GM19025 (cell line): ENCODE measurements at regions not wholly inside any gene's neighbourhood (a gene's known extent, or its start where the extent isn't known, plus 50 kb on each side); places are given as distances from the start of the nearest gene placed in this dataset.

Experiments
- ATAC-seq: cut with Tn5 transposase; IDR thresholded peaks from one replicate; pipeline ENCODE4 v1.9.1; 2021; ENCODE audit warnings: mild to moderate bottlenecking, low read depth, moderate library complexity; ENCODE audit not compliant: unreplicated experiment

DNA sequence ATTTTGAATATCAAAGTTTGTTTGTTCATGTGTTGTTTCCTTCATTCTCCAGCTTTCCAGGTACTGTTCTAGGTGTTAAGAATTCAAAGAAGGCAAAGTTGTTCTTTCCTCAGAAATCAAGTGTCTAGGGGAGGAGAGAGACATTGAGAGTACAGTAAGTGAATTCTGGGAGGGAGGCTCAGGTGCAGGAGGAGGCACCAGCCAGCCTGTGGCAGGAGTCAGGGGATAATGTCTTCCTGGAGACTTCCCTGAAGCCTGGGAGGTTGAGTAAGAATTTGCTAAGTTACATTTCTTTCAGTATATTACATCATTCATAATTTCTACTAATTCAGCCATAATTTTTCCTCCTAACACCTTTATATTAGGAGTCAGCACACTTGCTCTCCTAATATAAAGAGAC is 462.1 kb downstream of the TDRD15 start:
- no peak for ATAC-seq

GRCh38 chr2:21590026-21590690 is 466.4 kb downstream of the TDRD15 start:
- no peak for ATAC-seq

DNA sequence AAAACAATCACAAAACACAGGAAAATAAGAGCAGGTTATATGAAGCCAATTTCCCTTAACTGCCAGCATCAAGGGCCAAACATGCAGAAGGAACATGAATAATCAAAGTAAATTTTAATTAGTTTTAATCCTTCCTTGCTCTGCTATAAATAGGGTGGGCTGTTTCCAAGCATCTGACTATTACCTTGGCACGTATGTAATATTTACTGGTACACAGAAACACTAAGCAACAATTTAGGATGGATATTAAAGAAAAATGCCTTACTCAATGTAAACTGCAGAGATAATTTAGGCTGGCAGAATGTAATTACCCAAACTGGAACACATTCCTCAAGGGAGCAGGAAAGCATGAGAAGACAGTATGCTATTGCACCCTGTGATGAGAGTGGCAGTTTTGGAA is 468.2 kb downstream of the TDRD15 start:
- ATAC-seq = no peak

- ATAC-seq = no peak
These were observed 475.6 kb downstream of the TDRD15 start for GRCh38 chr2:21599417-21599816.

DNA sequence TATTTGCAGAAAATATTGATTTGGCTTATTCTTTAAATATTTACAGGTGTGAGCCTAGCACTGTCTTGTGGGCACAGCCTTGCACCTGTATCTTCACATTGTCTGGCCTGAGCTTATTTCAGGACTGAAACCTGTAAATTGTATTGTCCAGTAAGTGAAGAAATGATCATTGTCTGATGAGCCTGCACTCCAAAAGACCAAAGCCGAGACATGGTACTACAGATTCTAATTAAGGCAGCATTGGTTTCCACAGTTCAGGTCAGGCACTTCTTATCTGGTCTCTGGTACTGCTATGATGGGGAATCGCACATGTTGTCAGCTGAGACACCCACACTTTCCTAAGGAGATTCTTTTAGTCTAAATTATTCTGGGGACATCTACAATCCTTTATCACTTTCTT is 479.0 kb downstream of the TDRD15 start:
- no peak for ATAC-seq

DNA sequence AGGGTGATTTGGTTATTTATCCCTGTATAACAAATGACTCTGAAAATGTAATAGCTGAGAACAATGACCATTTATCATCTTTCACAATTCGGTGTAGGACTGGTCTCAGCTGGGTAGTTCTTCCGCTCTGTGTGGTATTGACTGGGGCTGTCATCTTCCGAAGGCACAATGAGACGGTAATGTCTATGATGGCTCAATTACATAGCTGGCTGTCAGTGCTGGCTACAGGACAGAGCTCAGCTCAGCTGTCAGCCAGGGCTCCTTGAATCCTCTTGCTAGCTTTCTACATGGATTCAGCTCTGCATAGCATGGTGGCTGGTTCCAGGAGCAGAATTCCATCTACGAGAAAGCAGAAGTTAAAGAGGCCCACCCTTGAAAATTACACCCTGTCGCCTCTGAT is 483.8 kb downstream of the TDRD15 start:
- no peak for ATAC-seq

- ATAC-seq = no peak
These were observed 486.5 kb downstream of the TDRD15 start for GRCh38 chr2:21610304-21610703.

DNA sequence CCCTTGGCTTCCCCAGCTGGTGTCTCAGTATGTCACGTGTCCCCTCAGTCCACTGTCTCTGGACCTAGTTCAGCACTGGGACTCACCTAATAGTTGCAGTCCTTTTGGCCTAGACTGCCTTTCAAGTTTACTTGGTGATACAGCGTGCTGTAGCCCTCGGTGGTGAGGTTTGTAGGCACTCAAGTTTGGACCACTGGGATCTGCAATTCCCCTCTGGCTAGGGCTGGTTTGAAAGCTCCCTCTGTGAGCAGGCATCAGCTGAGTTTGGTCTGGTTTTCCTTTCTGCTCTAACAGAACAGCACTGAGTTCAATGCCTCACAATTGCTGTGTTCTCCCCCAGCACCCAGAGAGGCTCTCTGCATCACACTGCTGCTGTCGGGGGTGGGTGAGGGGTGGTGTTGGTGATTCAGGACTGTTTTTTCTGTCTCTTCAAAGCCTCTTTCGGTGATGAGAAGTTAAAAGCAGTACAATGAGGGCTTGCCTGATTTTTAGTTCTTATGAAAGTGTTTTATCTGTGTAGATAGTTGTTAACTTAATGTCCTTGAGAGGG is 494.2 kb downstream of the TDRD15 start:
- ATAC-seq = no peak

DNA sequence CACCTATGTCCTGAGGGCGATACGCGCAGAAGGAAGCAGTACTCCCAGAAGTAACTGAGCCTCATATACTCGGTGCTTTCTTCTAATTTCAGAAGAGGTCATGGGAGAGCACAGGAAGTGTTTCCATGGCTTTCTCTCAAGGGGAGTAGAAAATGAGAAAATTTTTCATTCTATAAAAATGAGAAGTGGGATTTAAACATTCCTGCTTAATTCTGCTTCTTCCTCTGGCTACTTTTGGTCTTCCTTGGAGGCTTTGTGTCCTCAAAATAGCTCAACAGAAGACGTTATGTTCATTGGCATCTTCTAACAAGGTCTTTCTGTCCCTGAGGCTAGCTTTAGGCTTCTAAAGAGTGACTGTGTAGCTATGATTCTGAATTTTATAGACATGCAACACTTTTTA is 497.0 kb downstream of the TDRD15 start:
- no peak for ATAC-seq

- ATAC-seq = no peak
These were observed 504.2 kb downstream of the TDRD15 start for GRCh38 chr2:21627938-21628337.

DNA sequence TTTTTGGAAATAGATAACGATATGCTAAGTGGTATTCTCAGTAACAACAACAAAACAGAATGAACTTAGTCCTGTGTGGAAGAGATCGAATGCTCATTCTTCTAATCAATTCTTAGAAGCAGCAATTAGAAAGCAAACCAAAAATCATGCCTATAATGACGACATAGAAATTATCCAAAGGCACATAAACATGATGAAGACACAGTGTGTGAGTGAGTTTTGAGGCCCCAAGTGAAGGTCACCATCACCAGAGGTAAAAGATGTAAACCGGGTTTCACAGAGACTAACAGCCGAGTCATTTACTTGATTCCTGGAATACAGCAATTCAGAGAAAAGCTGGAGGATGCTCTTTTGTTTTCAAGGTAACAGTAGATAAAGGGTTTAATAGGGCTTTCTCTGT is 509.2 kb downstream of the TDRD15 start:
- no peak for ATAC-seq

DNA sequence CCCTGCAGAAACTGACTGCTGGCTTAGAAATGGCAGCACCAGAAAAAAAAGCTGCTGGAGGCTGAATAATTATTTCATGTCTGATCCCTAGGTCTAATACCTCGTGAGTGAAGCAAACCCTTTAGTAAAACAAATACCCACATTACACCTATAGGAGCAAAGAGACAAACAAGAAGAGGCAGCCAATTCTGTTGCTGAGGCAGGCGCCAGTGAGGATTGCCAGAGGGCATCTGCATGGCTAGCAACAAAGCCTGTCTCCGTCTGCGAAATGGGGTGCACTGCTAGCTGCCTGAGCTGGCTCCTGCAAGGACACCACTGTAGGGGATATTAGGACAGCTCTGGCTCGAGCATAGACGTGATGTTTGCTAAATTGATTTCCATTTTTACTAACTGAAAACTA is 509.7 kb downstream of the TDRD15 start:
- ATAC-seq = no peak

DNA sequence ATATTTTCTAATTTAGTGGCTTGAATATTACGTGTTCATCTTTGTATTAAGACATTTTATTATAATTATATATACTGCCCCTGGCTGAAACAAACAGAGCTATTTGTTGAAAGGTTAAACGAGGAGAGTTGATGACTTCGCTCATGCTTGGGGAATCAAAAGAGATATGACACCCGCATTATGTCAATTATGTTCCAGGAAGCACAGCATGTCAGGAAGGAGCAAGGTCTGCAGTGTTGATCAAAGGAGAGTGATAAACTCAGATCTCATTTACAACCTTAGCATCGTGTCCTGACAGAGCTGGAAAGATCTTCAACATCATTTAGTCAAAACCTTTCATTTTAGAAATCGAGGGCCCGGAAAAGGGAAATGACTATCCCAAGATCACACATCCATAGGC is 510.1 kb downstream of the TDRD15 start:
- no peak for ATAC-seq

DNA sequence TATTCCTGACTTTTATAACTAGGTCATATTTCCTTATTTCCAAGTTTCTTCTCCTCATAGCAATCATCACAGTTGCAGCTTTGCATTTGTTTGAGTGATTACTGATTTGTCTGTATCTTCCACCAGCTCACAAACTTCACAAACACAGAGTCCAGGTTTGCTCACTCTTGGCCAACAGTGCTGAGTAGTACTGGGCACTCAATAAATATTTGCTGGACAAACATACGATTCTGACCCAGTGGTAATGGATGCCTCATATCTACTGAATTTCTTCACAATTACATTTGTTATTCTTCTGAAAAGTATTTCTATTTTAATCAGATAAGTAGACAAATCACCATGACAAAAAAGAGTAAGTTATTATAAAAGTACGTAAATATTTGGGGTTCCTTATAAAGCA is 516.3 kb downstream of the TDRD15 start:
- no peak for ATAC-seq

- ATAC-seq = no peak
These were observed 518.9 kb downstream of the TDRD15 start for GRCh38 chr2:21642647-21643046.

DNA sequence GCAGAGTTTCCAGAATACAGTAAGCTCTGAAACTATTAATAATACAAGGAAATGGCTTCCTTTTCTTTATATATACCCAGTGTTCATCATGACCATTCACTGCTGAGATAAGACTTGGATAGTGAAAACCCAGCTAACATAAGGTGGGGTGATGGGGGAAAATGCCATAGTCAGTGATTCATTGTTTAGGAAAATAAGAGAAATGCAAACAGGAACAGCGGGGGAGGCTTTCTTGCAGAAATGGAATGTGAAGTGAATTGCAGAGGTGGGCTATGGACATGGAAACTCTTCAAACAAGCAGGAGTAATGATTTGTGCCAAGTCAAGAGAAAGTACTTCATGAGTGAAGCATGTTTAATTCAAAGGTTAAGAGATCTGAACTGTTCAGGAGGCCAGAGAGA is 519.4 kb downstream of the TDRD15 start:
- no peak for ATAC-seq

DNA sequence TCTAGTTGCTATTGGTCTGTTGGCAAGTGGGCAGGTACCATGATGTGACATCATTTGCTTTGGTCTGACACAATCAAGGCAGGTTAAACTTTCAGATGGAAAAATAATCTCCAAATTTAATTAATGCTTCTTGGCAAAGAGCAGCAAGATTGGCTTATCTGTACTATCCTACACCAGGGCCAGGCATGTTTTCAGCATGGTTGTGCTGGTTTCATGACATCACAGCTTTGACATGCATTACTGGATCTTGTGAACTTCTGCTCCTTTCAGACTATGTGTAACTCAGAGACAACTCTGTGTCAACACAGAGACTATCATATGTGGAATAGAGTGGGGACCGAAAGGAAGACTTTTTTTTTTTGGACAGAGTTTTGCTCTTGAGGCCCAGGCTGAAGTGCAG is 520.5 kb downstream of the TDRD15 start:
- no peak for ATAC-seq

DNA sequence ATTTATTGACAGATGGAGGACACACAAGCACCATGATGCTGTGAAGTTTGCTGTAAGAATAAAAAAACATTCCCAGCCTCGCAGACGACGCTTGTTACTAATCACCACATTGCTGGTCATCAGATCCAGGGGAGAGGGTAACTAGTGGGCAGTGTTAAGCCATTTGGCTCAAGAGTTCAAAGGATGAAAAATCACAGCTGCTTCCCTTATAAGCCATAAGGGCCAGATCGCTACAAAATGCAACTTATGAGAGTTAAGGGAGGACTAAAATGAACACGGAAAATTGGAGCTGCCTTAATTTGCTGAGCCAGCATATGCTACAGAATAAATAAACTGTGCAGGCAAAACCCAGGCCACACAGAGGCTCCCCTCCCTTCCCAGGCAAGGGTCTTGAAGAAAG is 522.6 kb downstream of the TDRD15 start:
- ATAC-seq = no peak

DNA sequence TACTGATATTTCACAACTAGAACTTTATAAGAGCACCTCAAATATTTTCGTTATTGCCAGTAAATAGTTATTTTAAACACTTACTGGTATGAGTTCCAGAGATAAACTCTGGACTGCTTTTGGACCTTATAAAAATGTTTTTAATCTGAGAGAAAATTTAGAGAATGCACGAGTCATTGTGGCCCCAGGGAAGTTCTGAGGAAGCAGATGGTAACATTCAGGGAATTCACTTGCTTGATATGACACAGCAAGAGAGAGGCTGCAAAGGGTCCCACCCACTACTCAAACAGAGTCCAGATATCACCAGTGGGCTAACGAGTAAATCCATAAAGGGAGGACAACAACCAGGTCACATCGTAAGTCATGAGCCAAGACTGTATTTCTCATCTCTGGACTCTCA is 526.8 kb downstream of the TDRD15 start:
- ATAC-seq = no peak

- ATAC-seq = no peak
These were observed 531.4 kb downstream of the TDRD15 start for GRCh38 chr2:21655136-21655535.

DNA sequence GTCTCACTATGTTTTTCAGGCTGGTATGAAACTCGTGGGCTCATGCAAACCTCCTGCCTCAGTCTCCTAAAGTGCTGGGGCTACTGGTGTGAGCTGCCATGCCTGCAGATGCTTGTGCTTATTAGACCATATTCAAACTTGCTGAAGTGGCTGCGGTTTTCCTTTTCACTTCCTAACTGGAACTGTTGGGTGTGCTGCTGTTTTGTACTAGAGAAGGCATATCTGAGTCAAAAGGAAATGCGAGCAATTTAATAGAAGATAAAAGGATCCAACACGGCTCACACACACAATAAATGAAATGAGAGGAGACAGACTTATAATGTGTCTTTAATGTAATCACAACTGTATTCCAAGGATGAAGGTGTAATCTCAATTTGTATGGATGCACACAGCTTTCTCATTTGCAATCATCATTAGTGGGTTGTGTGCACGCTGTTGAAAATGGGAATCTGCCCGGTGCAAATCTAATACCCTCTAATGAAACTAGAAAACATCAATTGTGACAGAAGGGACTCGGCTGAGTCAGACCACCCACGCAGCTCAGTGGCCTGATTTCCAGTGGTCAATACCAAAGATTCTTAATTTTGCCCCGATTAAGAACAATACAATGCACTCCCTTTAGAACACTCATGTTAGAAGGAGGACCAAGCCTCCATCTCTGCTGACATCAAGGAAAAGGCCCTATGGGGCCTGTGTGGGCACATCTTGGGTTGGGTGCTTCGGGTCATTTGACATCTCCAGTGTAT is 532.7 kb downstream of the TDRD15 start:
- no peak for ATAC-seq

DNA sequence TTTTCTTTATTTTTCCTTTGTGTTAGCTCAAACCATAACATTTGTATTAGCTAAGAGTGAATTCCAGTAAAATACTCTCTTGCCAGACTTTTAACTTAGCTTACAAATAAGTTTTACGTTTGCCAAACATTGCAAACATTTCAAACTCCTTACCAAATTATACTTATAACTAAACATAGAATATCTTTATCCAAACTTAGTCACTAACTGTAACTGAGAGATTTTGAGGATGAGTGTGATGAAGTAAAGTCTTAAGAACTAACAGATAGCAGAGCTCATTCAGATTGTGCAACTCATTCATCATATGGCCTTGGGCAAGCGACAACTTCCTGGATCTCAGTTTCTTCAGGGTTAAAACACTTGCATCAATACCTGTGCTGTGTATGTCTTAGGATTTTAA is 533.7 kb downstream of the TDRD15 start:
- no peak for ATAC-seq
